ENCODE measurements at regions not wholly inside any gene's neighbourhood (a gene's known extent, or its start where the extent isn't known, plus 50 kb on each side); places are given as distances from the start of the nearest gene placed in this dataset.

- TF ChIP-seq NEUROD1 (IDR thresholded peaks at IDR 0.05; ENCODE audit: borderline replicate concordance, low read depth, low read length, partially characterized antibody): no peak
- TF ChIP-seq GTF2F1 (IDR thresholded peaks at IDR 0.05; ENCODE audit: low read depth, low read length): no peak
- no peak for TF ChIP-seq CREB3 (tag; conservative IDR thresholded peaks at IDR 0.05; ENCODE audit: low read depth)
- no peak for TF ChIP-seq GATAD2B (IDR thresholded peaks at IDR 0.05; ENCODE audit: borderline replicate concordance)
- TF ChIP-seq TBL1XR1 (IDR thresholded peaks at IDR 0.05; ENCODE audit: low read length in 2 of 2): no peak
- no peak for TF ChIP-seq TCF7L2 (IDR thresholded peaks at IDR 0.05; ENCODE audit: low read depth, low read length)
- TF ChIP-seq PCBP2 (IDR thresholded peaks at IDR 0.05; ENCODE audit: low read depth, low read length, poor library complexity, severe bottlenecking): no peak
- no peak for TF ChIP-seq UBTF (IDR thresholded peaks at IDR 0.05; ENCODE audit: borderline replicate concordance in 1 of 2, low read depth in 2 of 2, low read length in 2 of 2)
- no peak for TF ChIP-seq E2F8 (IDR thresholded peaks at IDR 0.05; ENCODE audit: low read depth, partially characterized antibody)
- TF ChIP-seq MED1 (CRISPR knock-in tag; IDR thresholded peaks at IDR 0.05; ENCODE audit: borderline replicate concordance): no peak
Observed at GRCh38 chr10:85008488-85009184, 680.2 kb downstream of the CCSER2 start.

Data from K562 (cell line).